HG03439 (cell line): ENCODE measurements at regions not wholly inside any gene's neighbourhood (a gene's known extent, or its start where the extent isn't known, plus 50 kb on each side); places are given as distances from the start of the nearest gene placed in this dataset.
A peak's percentile ranks its signal among the peaks of the same experiment; 100 is the strongest.

ENCODE experiments used
- ATAC-seq: cut with Tn5 transposase; IDR thresholded peaks from one replicate; pipeline ENCODE4 v1.9.1; 2021; ENCODE audit warnings: mild to moderate bottlenecking, moderate library complexity; ENCODE audit not compliant: unreplicated experiment

DNA sequence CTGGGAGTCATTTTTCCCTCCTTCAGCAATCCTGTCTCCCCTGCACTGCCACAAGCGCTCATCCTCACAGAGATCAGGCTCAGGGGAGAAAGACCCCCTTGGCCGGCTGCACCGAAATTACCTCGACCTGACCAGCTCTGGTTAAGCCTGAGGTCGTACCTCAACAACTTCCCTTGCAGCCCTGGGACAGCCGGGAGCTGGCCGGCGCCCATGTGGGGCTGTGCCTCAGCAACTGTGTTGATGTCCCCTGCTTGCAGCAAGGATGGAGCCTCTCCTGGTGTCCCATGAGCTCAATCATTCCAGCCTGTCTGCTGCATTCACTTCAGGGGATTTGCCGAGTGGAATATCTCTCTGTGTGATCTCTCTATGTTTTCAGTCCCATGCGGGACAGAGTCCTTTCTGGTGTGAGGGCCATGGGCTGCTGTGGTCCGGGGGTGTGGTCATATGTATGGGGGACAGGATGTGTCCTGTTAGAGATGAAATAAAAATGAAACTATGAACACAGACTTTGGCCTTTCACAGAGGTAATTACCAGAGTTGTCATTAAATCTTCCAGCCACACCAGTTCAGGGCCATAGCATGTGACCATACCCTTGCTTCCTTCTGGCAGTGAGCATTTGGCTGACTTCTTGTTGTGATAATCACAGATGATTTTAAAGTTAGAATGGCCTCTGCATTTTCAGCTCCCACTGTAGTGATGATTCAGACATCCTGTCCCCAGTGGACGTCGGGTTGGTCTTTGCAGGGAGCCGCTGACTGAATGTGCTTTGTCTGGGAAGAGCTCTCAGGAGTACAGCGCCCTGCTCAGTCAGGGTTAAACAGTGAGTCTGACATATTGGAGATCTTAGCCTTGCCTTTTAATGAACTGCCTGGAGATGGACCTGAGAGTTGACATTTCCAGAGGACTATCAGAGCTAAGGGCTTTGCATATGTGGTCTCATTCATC is 405.9 kb downstream of the AACS start:
- ATAC-seq, result peak; percentile 45

- no peak for ATAC-seq
Measured at GRCh38 chr12:125473501-125473900, 408.3 kb downstream of the AACS start.

GRCh38 chr12:125487336-125487735 is 422.1 kb downstream of the AACS start:
- no peak for ATAC-seq

- no peak for ATAC-seq
Measured at GRCh38 chr12:125491553-125491952, 426.3 kb downstream of the AACS start.

DNA sequence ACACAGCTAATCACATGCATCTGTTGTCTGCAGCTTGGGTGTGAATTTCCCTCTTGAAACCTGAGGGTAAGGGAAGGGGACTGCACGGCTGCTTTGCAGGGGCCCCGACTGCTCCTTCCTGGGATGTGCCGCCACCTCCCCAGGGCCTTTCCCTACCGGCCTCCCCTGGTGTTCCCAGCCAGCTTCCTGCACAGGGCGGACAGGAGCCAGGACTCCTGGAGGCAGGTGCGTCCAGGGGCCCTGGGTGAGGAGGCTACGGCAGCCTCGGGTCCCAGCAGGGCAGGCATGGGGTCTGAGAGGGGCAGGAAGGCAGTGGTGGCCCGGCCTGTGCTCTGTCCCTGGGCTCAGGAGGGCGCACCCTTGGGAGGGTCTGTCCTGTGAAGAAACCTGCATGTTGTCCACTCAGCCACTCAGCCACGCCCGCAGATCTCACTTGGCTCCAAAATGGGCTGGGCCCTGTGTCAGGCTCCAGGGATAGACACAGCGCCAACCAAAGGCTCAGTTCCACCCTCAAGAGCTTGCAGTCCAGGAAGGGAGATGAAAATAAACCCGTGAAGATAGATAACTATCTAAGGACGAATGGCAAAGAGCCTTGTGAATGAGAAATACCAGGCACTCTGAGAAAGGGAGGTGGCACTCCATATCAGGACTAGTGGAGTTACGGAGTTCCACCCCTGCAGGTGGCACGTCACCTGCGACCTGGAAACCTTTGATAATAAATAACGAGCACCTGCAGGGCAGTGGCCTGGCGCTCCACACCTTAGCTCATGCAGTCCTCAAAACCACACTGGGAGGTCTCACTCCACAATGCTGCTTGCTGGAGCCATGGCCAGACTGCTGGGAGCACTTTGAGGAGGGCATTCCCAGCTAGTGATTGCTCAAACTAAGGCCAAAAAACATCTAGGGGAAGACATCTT is 427.4 kb downstream of the AACS start:
- no peak for ATAC-seq

- ATAC-seq, result no peak
Measured at GRCh38 chr12:125493704-125494308, 428.6 kb downstream of the AACS start.

DNA sequence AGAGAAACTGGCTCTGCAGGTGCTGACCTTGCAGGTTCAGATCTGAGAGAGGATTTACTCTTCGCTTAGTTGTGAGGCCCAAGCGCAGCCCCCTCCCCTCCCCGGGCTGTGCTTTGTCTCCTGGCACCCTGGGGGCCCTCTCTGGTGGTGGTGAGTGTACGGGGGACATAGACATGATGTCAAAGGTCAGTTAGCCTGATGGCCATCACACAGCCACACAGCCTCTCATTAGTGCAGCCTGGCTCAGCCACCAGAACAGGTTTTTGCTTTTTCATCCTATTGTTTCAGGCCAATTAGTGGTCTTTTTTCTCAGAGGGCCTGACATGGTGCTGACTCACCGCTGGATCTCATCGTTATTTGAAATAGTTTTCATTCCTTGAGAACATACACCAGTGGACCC is 437.9 kb downstream of the AACS start:
- ATAC-seq, result no peak

GRCh38 chr12:125509195-125509594 is 444.0 kb downstream of the AACS start:
- no peak for ATAC-seq

DNA sequence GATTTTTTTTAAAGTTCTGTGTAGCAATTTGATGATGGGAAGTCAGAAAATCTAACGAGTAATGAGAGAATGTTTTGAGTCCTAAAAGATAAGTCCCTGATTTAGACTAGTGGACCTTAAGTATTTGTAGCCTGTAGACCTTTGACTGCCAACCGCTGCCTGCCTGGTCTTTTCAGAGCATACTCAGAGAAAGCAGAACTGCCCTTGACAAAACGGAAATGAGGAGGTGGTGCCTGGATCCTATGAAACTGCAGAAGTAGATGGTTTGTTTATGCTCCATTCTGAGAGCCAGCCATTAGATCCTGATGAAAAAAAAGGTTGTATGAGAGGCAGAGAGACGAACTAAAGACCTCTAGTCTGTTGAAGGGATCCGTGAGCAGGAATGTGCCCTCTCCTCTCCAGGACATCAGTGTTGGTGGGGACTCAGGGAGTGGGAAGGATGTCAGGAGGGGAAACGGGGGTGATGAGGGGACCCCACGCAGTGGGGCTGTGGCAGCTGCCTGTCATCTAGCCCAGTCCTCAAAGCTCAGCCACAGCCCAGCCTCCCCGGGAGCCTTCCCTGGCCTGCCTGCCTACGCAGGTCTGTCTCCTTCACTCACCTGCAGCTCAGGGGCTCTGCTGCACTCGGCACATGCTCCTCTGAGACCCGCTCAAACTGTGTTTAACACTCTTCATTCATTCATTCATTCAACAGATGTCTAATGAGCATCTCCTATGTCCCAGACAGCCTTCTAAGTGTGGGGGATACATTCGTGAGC is 447.5 kb downstream of the AACS start:
- ATAC-seq, result no peak

DNA sequence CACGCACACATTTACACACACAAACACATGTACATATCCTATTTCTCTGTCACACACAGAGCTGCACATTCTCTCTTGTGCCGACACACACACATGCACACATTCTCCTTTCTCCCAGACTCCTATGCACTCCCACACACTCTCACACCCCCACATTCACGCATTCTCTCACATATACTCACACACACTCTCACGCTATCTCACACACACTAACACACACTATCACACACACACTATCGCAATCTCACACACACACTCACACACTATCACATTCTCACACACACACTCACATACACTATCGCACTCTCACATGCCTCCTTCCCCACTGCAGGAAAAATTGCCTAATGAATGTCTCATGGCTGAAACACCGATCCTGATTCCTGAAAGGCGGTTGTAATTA is 450.7 kb downstream of the AACS start:
- ATAC-seq, result no peak

- no peak for ATAC-seq
Measured at GRCh38 chr12:125518074-125518473, 452.8 kb downstream of the AACS start.

DNA sequence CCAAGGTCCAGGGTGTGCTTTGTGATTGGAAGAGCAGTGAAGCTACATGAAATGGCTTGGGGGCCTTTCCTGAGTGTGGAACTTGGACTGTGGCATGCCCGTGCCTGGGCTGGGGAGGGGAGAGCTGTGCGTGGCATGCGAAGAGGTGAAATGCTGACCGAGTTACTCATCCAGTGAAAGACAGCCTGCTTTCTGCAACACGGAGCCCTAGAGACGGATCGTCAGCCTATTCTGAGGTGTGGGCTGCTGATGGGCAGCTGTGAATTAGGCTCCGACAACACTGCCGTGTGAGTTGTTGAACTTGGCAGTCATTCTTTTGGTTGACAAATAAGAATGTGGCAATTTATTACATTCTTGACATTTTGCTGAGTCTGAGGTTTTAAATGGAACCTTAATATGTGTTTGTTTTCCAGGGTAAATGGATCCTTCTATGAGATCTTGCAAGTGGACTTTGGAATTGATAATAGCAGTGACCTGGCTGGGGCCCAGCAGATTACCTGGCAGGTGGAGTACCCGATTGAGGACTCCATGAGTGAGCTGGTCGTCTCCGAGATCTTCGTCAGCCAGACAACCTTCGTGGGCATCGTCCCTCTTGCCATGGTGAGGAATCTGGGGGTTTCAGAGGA is 453.9 kb downstream of the AACS start:
- ATAC-seq, result no peak

DNA sequence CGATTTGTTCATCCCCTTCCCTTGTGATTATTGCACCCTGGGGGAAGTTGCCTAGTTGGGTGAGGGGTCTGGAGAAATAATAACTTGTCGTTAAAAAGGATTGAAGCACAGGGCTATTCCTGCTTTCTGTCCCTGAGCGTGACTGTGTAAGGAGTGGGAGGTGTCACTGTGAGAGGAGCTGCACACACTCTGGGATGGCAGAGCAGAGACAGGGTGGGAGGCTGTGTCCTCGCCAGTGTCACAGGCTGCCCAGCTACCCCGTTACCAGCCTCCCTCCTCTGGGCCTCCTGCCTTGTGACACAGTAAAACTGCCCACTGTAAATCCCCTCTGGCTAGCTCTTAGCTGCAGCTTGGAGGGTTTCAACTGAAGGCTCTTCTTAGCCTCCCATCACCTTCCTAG is 460.6 kb downstream of the AACS start:
- ATAC-seq, result no peak

GRCh38 chr12:125528281-125528680 is 463.0 kb downstream of the AACS start:
- ATAC-seq, result no peak

DNA sequence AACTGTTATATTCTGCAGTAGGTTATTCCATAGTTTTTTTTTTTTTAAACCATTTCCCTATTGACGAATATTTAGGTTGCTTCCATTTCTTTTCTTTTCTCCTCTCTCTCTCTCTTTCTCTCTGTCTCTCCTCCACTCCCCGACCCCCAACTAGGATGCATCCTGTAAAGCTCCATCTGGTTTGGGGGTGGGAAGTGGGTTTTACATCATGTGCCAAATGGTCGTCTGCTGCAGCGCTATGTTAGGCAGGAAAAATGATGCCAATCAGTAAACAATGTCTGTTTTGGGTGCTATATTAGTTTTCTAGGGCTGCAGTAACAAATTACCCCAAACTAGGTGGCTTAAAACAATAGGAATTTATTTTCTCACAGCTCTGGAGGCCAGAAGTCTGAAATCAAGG is 465.0 kb downstream of the AACS start:
- no peak for ATAC-seq

GRCh38 chr12:125530876-125531275 is 465.6 kb downstream of the AACS start:
- no peak for ATAC-seq

DNA sequence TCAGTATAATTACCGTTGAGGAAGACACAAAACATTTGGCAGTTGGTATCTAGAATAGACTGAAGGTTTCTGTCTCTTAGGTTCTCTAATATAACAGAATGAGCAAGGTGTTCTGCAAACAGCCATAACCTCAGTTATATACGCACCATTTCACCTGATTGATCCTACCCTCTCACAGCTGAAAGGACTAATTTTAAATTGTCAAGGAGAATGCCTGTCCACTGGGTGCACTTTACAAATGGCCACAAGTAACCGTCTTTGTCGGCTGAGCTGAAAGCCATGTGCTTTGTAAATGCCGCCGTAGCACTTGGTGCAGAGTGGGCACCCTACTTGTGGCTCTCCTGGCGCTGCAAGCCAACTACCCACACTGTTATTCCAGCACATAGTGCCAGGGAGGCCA is 466.3 kb downstream of the AACS start:
- ATAC-seq, result no peak

GRCh38 chr12:125533434-125534029 is 468.3 kb downstream of the AACS start:
- ATAC-seq, result no peak

- no peak for ATAC-seq
Measured at GRCh38 chr12:125538401-125539199, 473.4 kb downstream of the AACS start.
